Activated T-cell treated with anti-CD3 and anti-CD28 coated beads for 48 hours (primary cell): ENCODE measurements at regions not wholly inside any gene's neighbourhood (a gene's known extent, or its start where the extent isn't known, plus 50 kb on each side); places are given as distances from the start of the nearest gene placed in this dataset.

Experiments
- DNase-seq: peaks from one replicate; pipeline ENCODE4 v3.0.0-alpha.2; 2020; ENCODE audit warnings: low read depth

- DNase-seq: no peak
These were observed 364.4 kb downstream of the ZNF521 start for GRCh38 chr18:24987303-24988252.

GRCh38 chr18:24988253-24988840, 363.6 kb downstream of the ZNF521 start:
- DNase-seq: no peak

- no peak for DNase-seq
These were observed 362.0 kb downstream of the ZNF521 start for GRCh38 chr18:24989760-24990593.

- DNase-seq: no peak
These were observed 361.3 kb downstream of the ZNF521 start for GRCh38 chr18:24990671-24991134.

- DNase-seq: no peak
These were observed 360.6 kb downstream of the ZNF521 start for GRCh38 chr18:24991141-24992060.

GRCh38 chr18:24992491-24992890, 359.5 kb downstream of the ZNF521 start:
- DNase-seq: no peak

GRCh38 chr18:24993628-24994027, 358.3 kb downstream of the ZNF521 start:
- DNase-seq: no peak

GRCh38 chr18:24995056-24995455, 356.9 kb downstream of the ZNF521 start:
- no peak for DNase-seq

GRCh38 chr18:24995755-24996154, 356.2 kb downstream of the ZNF521 start:
- DNase-seq: no peak

GRCh38 chr18:24999650-25000267, 352.2 kb downstream of the ZNF521 start:
- DNase-seq: no peak

- no peak for DNase-seq
These were observed 350.2 kb downstream of the ZNF521 start for GRCh38 chr18:25001803-25002202.

GRCh38 chr18:25005541-25006403, 346.2 kb downstream of the ZNF521 start:
- no peak for DNase-seq

GRCh38 chr18:25010623-25011374, 341.2 kb downstream of the ZNF521 start:
- DNase-seq: no peak
